ENCODE measurements at regions not wholly inside any gene's neighbourhood (a gene's known extent, or its start where the extent isn't known, plus 50 kb on each side); places are given as distances from the start of the nearest gene placed in this dataset.

GRCh38 chr1:73821520-73821919, 376.5 kb downstream of the LRRIQ3 start:
- in situ Hi-C loops (cut with MboI): no loop called here
- TF ChIP-seq EZH2phosphoT487 (IDR thresholded peaks at IDR 0.05; ENCODE audit: insufficient read depth, low read depth): no peak
- no peak for TF ChIP-seq EZH2 (IDR thresholded peaks at IDR 0.05; ENCODE audit: insufficient read depth, poor library complexity, severe bottlenecking)

GRCh38 chr1:73820843-73821242, 377.1 kb downstream of the LRRIQ3 start:
- H3K79me2 ChIP-seq (ENCODE audit: insufficient read depth): no peaks in the 10 kb centered on the region
- H3K27ac ChIP-seq: no peak overlapping the region
- H3K4me2 ChIP-seq (ENCODE audit: unreplicated experiment): no peak overlapping the region
- peaks cover 6% of the 10 kb centered on the region for H3K9me3 ChIP-seq (ENCODE audit: low read depth)
- TF ChIP-seq EZH2 (IDR thresholded peaks at IDR 0.05; ENCODE audit: insufficient read depth, poor library complexity, severe bottlenecking) (no peak), EZH2phosphoT487 (IDR thresholded peaks at IDR 0.05; ENCODE audit: insufficient read depth, low read depth) (no peak)
- in situ Hi-C loops (cut with MboI): no loop called here
- no peaks in the 10 kb centered on the region for H3K27me3 ChIP-seq (replicated peaks; ENCODE audit: insufficient read depth)
- no peaks in the 10 kb centered on the region for H3K36me3 ChIP-seq (ENCODE audit: low read depth)
- H3F3A ChIP-seq (ENCODE audit: insufficient read depth): no peaks in the 10 kb centered on the region
- WGBS, 2 experiments (ENCODE audit: low coverage in 1 of 2, low lambda C conversion rate in 2 of 2, missing lambda C conversion rate in 2 of 2): 56 to 70% methylated on average over 1 of the region's 1 CpG
- H4K20me1 ChIP-seq (ENCODE audit: insufficient read depth): no peaks in the 10 kb centered on the region
- no peaks in the 10 kb centered on the region for H3K4me1 ChIP-seq (ENCODE audit: insufficient read depth)
- no peak overlapping the region for H3K9ac ChIP-seq
- H2AFZ ChIP-seq: no peak overlapping the region
- no peaks in the 10 kb centered on the region for H3K9me2 ChIP-seq (ENCODE audit: insufficient read depth)
- H3K4me3 ChIP-seq: no peak overlapping the region
- no peak for DNase-seq

More at GRCh38 chr1:73821520-73821919, 376.5 kb downstream of the LRRIQ3 start:
- Histone ChIP-seq H3K36me3 (ENCODE audit: low read depth) (no peaks in the 10 kb centered on the region), H4K20me1 (ENCODE audit: insufficient read depth) (no peaks in the 10 kb centered on the region), H3K9me2 (ENCODE audit: insufficient read depth) (no peaks in the 10 kb centered on the region), H3K27ac (no peak overlapping the region), H3K79me2 (ENCODE audit: insufficient read depth) (no peaks in the 10 kb centered on the region), H3K27me3 (replicated peaks; ENCODE audit: insufficient read depth) (no peaks in the 10 kb centered on the region), H3K9me3 (ENCODE audit: low read depth) (peaks cover 6% of the 10 kb centered on the region), H2AFZ (no peak overlapping the region), H3F3A (ENCODE audit: insufficient read depth) (no peaks in the 10 kb centered on the region), H3K4me2 (ENCODE audit: unreplicated experiment) (no peak overlapping the region), H3K9ac (no peak overlapping the region), H3K4me1 (ENCODE audit: insufficient read depth) (no peaks in the 10 kb centered on the region), H3K4me3 (no peak overlapping the region)
- no peak for DNase-seq

DNA sequence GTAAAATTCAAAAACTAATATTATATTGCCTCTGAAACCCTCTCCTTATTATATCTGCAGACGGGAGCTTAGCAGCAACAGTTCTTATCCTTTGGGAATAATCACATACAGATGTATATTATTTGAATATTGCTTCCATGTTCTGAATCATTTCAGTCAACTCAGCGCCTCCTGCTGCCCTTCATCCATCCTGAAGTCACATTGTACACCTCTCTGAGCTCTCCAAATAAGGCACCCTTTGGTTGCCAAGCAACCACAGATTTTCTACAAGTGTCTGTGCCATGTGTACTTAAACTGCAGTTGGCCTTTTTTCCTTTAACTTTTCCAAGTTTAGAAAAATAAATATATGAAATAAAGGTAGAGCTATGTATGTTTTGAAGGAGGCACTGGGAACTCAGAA, 384.3 kb downstream of the LRRIQ3 start:
- 0% methylated on average over 2 of the region's 2 CpGs for WGBS, 2 experiments (ENCODE audit: low coverage in 1 of 2, low lambda C conversion rate in 2 of 2, missing lambda C conversion rate in 2 of 2)
- in situ Hi-C loops (cut with MboI): no loop called here

GRCh38 chr1:73813236-73813635, 384.7 kb downstream of the LRRIQ3 start:
- H4K20me1 ChIP-seq (ENCODE audit: insufficient read depth): no peaks in the 10 kb centered on the region
- H3K9ac ChIP-seq: no peak overlapping the region
- no peak overlapping the region for H3K27ac ChIP-seq
- H3K9me2 ChIP-seq (ENCODE audit: insufficient read depth): no peaks in the 10 kb centered on the region
- no peaks in the 10 kb centered on the region for H3F3A ChIP-seq (ENCODE audit: insufficient read depth)
- no peaks in the 10 kb centered on the region for H3K36me3 ChIP-seq (ENCODE audit: low read depth)
- H3K9me3 ChIP-seq (ENCODE audit: low read depth): peaks cover 9% of the 10 kb centered on the region
- no peaks in the 10 kb centered on the region for H3K27me3 ChIP-seq (replicated peaks; ENCODE audit: insufficient read depth)
- in situ Hi-C loops (cut with MboI): no loop called here
- TF ChIP-seq EZH2phosphoT487 (IDR thresholded peaks at IDR 0.05; ENCODE audit: insufficient read depth, low read depth) (no peak), EZH2 (IDR thresholded peaks at IDR 0.05; ENCODE audit: insufficient read depth, poor library complexity, severe bottlenecking) (no peak)
- no peaks in the 10 kb centered on the region for H3K79me2 ChIP-seq (ENCODE audit: insufficient read depth)
- H3K4me2 ChIP-seq (ENCODE audit: unreplicated experiment): no peak overlapping the region
- H3K4me1 ChIP-seq (ENCODE audit: insufficient read depth): no peaks in the 10 kb centered on the region
- 3 to 4% methylated on average over 2 of the region's 2 CpGs for WGBS, 2 experiments (ENCODE audit: low coverage in 1 of 2, low lambda C conversion rate in 2 of 2, missing lambda C conversion rate in 2 of 2)
- no peak overlapping the region for H2AFZ ChIP-seq
- no peak overlapping the region for H3K4me3 ChIP-seq
- no peak for DNase-seq

More for the DNA sequence above, 384.3 kb downstream of the LRRIQ3 start:
- Histone ChIP-seq H4K20me1 (ENCODE audit: insufficient read depth) (no peaks in the 10 kb centered on the region), H3F3A (ENCODE audit: insufficient read depth) (no peaks in the 10 kb centered on the region), H3K27me3 (replicated peaks; ENCODE audit: insufficient read depth) (no peaks in the 10 kb centered on the region), H3K4me3 (no peak overlapping the region), H3K9ac (no peak overlapping the region), H3K36me3 (ENCODE audit: low read depth) (no peaks in the 10 kb centered on the region), H2AFZ (no peak overlapping the region), H3K79me2 (ENCODE audit: insufficient read depth) (no peaks in the 10 kb centered on the region), H3K4me1 (ENCODE audit: insufficient read depth) (no peaks in the 10 kb centered on the region), H3K27ac (no peak overlapping the region), H3K9me3 (ENCODE audit: low read depth) (peaks cover 9% of the 10 kb centered on the region), H3K4me2 (ENCODE audit: unreplicated experiment) (no peak overlapping the region), H3K9me2 (ENCODE audit: insufficient read depth) (no peaks in the 10 kb centered on the region)
- TF ChIP-seq EZH2phosphoT487 (IDR thresholded peaks at IDR 0.05; ENCODE audit: insufficient read depth, low read depth) (no peak), EZH2 (IDR thresholded peaks at IDR 0.05; ENCODE audit: insufficient read depth, poor library complexity, severe bottlenecking) (no peak)
- no peak for DNase-seq

DNA sequence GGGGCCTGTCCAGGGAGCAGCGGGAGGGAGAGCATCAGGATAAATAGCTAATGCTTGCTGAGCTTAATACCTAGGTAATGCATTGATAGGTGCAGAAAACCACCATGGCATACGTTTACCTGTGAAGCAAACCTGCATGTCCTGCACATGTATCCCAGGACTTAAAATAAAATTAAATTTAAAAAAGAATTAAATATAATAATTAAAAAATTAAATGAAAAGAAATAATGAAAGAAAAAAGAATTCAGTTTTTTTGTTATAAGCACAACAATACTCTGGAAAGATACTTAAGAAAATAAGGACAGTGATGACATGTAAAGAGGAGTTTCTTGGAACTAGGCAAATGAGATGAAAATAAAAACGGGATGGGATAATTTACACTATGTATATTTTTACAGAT, 386.2 kb downstream of the LRRIQ3 start:
- no peak overlapping the region for H3K4me3 ChIP-seq
- H4K20me1 ChIP-seq (ENCODE audit: insufficient read depth): no peaks in the 10 kb centered on the region
- in situ Hi-C loops (cut with MboI): no loop called here
- no peaks in the 10 kb centered on the region for H3K36me3 ChIP-seq (ENCODE audit: low read depth)
- H3K4me1 ChIP-seq (ENCODE audit: insufficient read depth): no peaks in the 10 kb centered on the region
- no peak overlapping the region for H3K4me2 ChIP-seq (ENCODE audit: unreplicated experiment)
- TF ChIP-seq EZH2phosphoT487 (IDR thresholded peaks at IDR 0.05; ENCODE audit: insufficient read depth, low read depth) (no peak), EZH2 (IDR thresholded peaks at IDR 0.05; ENCODE audit: insufficient read depth, poor library complexity, severe bottlenecking) (no peak)
- no peak overlapping the region for H2AFZ ChIP-seq
- H3K79me2 ChIP-seq (ENCODE audit: insufficient read depth): no peaks in the 10 kb centered on the region
- H3K9ac ChIP-seq: no peak overlapping the region
- no peaks in the 10 kb centered on the region for H3K9me2 ChIP-seq (ENCODE audit: insufficient read depth)
- H3K27me3 ChIP-seq (replicated peaks; ENCODE audit: insufficient read depth): no peaks in the 10 kb centered on the region
- H3F3A ChIP-seq (ENCODE audit: insufficient read depth): no peaks in the 10 kb centered on the region
- peaks cover 3% of the 10 kb centered on the region for H3K9me3 ChIP-seq (ENCODE audit: low read depth)
- 15 to 22% methylated on average over 3 of the region's 3 CpGs for WGBS, 2 experiments (ENCODE audit: low coverage in 1 of 2, low lambda C conversion rate in 2 of 2, missing lambda C conversion rate in 2 of 2)
- no peak overlapping the region for H3K27ac ChIP-seq
- DNase-seq: no peak
